Ammon's horn (tissue), 1 donor: ENCODE measurements at regions not wholly inside any gene's neighbourhood (a gene's known extent, or its start where the extent isn't known, plus 50 kb on each side); places are given as distances from the start of the nearest gene placed in this dataset.

Source experiments
- DNase-seq: peaks from one replicate; pipeline ENCODE4 v3.0.0-alpha.2; 2016; ENCODE audit warnings: low spot score

- DNase-seq = no peak
Observed at GRCh38 chr15:25051399-25052154, 96.8 kb downstream of the SNRPN start.

DNA sequence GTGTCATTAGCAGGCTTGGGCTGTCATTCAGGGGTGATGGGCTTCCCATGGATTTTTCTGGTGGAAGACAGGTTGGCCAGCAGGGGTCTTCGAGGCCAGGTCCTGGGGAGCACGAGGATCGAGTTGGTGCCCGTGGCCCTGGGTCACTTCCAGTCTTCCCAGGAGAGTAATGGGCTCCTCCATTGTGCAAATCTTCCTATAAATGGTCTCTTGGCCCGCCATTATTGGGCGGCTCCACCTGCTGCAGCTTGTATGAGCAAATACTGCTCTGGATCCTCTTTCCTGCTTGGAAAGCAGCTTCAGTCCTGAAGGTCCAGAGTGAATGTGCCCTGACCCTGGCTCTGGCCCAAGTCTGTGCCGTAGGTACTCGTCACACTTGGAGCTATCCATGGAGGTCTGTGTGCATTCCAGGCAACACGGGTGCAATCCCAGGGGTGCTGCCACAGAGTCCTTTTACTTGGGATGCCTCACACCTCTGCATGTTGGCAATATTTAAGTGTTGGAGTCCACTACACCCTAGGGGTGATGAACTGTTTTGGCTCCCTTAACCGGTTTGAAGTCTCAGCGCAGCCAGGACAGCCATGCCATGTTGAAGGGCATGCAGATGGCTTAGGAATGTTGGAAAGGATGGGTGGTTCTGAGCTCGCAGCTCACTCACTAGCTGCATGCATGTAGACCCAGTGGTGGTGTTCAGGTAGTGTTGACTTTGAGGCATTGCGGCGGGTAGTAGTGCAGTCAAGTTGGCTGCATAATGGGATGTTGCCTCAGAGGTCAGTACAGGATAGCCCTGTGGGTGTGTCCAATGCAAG, 97.6 kb downstream of the SNRPN start:
- no peak for DNase-seq

- no peak for DNase-seq
Observed at GRCh38 chr15:25053000-25053815, 98.4 kb downstream of the SNRPN start.

GRCh38 chr15:25054329-25054728, 99.5 kb downstream of the SNRPN start:
- DNase-seq = no peak

GRCh38 chr15:25054943-25055342, 100.2 kb downstream of the SNRPN start:
- no peak for DNase-seq

DNA sequence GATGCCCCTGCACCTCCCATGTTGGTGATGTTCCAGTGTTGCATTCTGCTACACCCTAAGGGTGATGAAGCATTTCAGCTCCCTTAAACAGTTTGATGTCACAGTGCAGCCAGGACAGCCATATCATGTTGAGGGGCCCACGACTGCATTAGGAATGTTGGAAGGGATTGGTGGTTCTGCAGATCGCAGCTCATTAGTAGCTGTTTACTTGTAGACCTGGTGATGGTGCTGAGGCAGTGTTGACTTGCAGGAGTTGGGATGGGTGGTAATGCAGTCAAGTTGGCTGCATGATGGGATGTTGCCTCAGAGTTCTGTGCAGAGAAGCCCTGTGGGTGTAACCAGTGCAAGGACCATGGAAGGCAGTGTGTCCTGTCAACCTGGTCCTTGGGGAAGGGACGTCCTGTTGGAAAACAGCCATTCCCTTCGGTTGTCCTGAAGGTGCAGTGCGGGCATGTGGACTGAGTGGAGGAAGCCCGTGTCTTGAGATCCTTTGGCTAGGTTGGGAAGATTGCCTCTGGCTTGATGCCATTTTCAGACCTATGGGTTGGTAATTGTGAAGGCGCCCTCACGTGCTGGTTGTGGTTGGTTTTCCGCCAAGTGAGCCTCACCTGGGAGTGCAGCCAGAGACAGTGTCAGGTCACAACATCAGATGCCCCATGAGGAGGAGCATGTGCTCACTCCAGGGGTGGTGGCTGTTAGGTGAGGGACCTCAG, 100.7 kb downstream of the SNRPN start:
- no peak for DNase-seq

- no peak for DNase-seq
Observed at GRCh38 chr15:25056484-25057425, 102.0 kb downstream of the SNRPN start.

DNA sequence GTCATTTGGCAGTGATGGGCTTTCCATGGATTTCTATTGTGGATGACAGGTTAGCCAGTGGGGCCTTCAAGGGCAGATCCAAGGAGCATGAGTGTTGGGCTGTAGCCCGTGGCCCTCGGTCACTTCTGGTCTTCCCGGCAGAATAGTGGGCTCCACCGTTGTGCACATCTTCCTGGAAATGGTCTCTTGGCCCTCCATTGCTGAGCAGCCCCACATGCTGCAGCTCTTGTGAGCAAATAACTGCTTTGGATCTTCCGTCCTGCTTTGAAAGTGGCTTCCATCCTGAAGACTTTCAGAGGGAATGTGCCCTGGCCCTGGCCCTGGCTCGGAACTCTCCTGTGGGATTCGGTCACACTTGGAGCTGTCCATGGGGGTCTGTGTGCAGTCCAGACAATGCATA, 102.8 kb downstream of the SNRPN start:
- DNase-seq = no peak

DNA sequence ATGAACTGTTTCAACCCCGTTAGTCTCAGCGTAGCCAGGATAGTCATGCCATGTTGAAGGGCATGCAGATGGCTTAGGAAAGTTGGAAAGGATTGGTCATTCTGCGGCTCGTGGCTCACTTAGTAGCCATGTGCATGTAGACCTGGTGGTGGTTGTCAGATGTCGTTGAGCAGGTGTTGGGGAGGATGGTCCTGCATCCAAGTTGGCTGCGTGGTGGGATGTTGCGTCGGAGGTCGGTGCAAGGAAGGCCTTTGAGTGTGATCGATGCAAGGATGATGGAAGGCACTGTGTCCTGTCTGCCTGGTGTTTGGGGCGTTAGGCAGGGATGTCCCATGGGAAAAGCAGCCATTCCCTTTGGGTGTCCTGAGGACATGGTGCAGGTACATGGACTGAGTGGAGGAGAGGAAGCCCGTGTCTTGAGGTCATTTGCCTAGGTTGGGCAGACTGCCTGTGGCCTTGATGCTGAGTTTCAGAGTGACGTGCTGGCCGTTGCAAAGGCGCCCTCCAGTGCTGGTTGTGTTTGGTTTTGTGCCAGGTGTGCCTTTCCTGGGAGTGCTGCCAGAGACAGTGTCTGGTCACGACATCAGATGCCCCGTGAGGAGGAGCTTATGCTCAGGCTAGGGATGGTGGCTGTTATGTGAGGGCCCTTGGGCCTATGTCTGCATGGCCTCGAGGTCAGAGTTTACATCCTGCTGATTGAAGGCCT, 103.4 kb downstream of the SNRPN start:
- DNase-seq = no peak

GRCh38 chr15:25059698-25060471, 105.1 kb downstream of the SNRPN start:
- DNase-seq = no peak

DNA sequence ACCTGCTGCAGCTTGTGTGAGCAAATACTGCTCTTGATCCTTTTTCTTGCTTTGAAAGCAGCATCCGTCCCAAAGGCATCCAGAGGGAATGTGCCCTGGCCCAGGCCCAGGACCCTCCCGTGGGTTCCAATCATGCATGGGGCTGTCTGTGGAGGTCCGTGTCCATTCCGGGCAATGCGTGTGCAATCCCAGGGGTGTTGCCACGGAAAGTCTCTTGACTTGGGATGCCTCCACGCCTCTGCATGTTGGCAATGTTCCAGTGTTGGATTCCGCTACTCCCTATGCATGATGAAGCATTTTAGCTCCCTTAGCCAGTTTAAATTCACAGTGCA, 105.7 kb downstream of the SNRPN start:
- DNase-seq = no peak

DNA sequence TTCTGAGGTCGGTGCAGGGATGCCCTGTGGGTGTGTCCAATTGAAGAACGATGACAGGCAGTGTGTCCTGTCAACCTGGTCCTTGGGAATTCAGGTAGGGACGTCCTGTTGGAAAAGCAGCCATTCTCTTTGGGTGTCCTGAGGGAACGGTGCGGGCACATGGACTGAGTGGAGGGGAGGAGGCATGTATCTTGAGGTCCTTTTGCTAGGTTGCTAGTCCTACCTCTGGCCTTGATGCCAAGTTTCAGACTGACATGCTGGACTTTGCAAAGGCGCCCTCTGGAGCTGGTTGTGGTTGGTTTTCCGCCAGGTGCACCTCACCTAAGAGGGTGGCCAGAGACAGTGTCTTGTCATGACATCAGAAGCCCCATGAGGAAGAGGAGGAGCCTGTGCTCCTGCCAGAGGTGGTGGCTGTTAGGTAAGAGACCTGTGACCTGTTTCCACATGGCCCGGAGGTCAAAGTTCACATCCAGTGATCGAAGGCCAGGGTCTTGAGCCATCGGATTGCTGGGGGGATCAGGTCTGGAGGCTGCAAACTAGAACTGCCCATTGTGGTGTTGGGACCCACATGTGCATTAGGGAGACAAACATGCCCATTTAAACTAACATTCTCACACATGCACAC, 106.3 kb downstream of the SNRPN start:
- no peak for DNase-seq

- DNase-seq = no peak
Observed at GRCh38 chr15:25061808-25062550, 107.2 kb downstream of the SNRPN start.

- DNase-seq = no peak
Observed at GRCh38 chr15:25062551-25063430, 108.0 kb downstream of the SNRPN start.

DNA sequence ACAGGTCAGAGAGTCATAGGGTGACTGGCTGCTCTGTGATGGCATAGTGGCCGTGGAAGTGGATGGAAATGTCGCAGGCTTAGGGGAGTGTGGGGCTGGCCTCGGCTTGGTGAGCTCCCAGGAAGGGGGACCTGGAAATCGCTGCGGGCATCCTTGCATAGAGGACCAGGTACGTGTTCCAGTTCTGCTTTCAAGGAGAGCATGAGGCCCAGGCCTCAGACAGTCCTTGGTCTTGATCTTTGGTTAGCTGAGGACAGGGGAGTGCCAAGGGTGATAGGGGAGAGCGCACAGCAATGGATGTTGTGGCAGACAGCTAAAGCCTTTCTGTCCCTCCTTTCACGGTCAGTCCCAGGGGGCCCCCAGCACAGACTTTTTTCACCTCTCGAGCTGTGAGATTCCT, 110.5 kb downstream of the SNRPN start:
- DNase-seq = no peak

DNA sequence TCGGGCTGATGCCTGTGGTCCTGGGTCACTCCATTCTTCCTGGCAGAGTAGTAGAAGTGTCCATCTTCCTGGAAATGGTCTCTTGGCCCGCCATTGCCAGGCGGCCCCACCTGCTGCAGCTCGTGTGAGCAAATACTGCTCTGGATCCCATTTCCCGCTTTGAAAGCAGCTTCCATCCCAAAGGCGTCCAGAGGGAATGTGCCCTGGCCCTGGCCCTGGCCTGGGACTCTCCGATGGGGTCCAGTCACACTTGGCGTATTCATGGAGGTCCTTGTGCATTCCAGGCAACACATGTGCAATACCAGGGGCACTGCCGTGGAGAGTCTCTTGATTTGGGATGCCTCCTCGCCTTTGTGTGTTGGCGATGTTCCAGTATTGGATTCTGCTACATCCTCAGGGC, 111.1 kb downstream of the SNRPN start:
- no peak for DNase-seq

GRCh38 chr15:25066708-25067107, 111.9 kb downstream of the SNRPN start:
- DNase-seq = no peak
